HepG2 (cell line): ENCODE measurements at regions not wholly inside any gene's neighbourhood (a gene's known extent, or its start where the extent isn't known, plus 50 kb on each side); places are given as distances from the start of the nearest gene placed in this dataset.
"Not testable (repeated sequence)": the region's sequence is repeated elsewhere in the genome, so short reads cannot be mapped to it uniquely, and the experiment has no call there.

Source experiments
- ATAC-seq: fragments of 200-7000 bp; cut with Tn5 transposase; 3 replicates; pipeline ENCODE4 v1.9.1; 2020; ENCODE audit warnings: mild to moderate bottlenecking, moderate library complexity
- BruUV-seq: library from RNA; stranded (reverse); fragments of 400-500 nt; replicated peaks from 2 replicates; lab custom pipeline; 2021; lab: Mats Ljungman, UMichigan
- CTCF ChIA-PET: fragments of 300-600 bp; formaldehyde crosslinking; extraction: SDS; loops from one replicate; lab custom pipeline; 2021; ENCODE audit warnings: low total read pairs, inconsistent platforms, low intra/inter-chr PET ratio; lab: Yijun Ruan, JAX
- POLR2A ChIA-PET: fragments of 350-600 bp; sonication (Branson Sonifier 250); formaldehyde crosslinking; loops from one replicate; lab custom pipeline; 2020; ENCODE audit warnings: antibody characterized with exemption, inconsistent platforms; lab: Yijun Ruan, JAX
- DNase-seq: peaks from one replicate; pipeline ENCODE4 v3.0.0-alpha.2; 2015; ENCODE audit warnings: low spot score
- FAIRE-seq: peaks from 3 replicates; lab custom pipeline; 2011; peaks lifted over from hg19 to GRCh38; lab: Jason Lieb, UNC
- H2AFZ ChIP-seq: one replicate; pipeline ENCODE4 v1.6.1; 2011; ENCODE audit warnings: low read length, inconsistent platforms
- H3K27ac ChIP-seq: fragments of 300-600 bp; 3 replicates; pipeline ENCODE4 v1.8.0; 2011; ENCODE audit warnings: mixed run types, mild to moderate bottlenecking, mixed read lengths, low read length, inconsistent platforms; ENCODE audit not compliant: insufficient read depth; ENCODE audit errors: extremely low read length
- H3K27me3 ChIP-seq, 2 experiments: fragments of 200-600 bp in 1 of 2; 2 replicates in 1 of 2; 3 replicates in 1 of 2; pipeline versions ENCODE4 v1.6.0 to v1.8.0; 2011; ENCODE audit warnings: low read length in 2 of 2, mild to moderate bottlenecking in 2 of 2, moderate library complexity in 2 of 2, inconsistent platforms in 1 of 2; ENCODE audit not compliant: insufficient read depth in 2 of 2, control insufficient read depth in 1 of 2
- H3K36me3 ChIP-seq, 2 experiments: fragments of 200-600 bp in 1 of 2; replicated peaks in 1 of 2; 2 replicates in 1 of 2; 3 replicates in 1 of 2; pipeline versions ENCODE4 v1.5.1 to v1.8.0; 2011; ENCODE audit warnings: low read length in 2 of 2, inconsistent platforms in 1 of 2; ENCODE audit not compliant: insufficient read depth in 2 of 2, control insufficient read depth in 1 of 2
- H3K4me1 ChIP-seq: 2 replicates; pipeline ENCODE4 v1.5.1; 2012; ENCODE audit warnings: low read length, inconsistent platforms; ENCODE audit not compliant: insufficient read depth
- H3K4me2 ChIP-seq: 2 replicates; pipeline ENCODE4 v1.6.0; 2011; ENCODE audit warnings: low read depth, low read length, inconsistent platforms
- H3K4me3 ChIP-seq, 3 experiments: fragments of 200-600 bp in 1 of 3; sonication (generic), shearing (Covaris generic) in 1 of 3; replicated peaks in 1 of 3; 2 replicates each; pipeline ENCODE4 v1.5.1; 2011 to 2016; ENCODE audit warnings: low read length in 3 of 3, inconsistent platforms in 2 of 3, low read depth in 2 of 3, mild to moderate bottlenecking in 2 of 3, control low read depth in 1 of 3, mixed read lengths in 1 of 3; ENCODE audit not compliant: insufficient read depth in 1 of 3
- H3K79me2 ChIP-seq: one replicate; pipeline ENCODE4 v1.6.1; 2011; ENCODE audit warnings: low read length, inconsistent platforms; ENCODE audit not compliant: insufficient read depth
- H3K9ac ChIP-seq: 2 replicates; pipeline ENCODE4 v1.6.0; 2011; ENCODE audit warnings: mild to moderate bottlenecking, low read depth, low read length, inconsistent platforms; ENCODE audit not compliant: insufficient read depth
- H3K9me3 ChIP-seq: 2 replicates; pipeline ENCODE4 v1.5.1; 2012; ENCODE audit warnings: mild to moderate bottlenecking, low read length
- H4K20me1 ChIP-seq: 2 replicates; pipeline ENCODE4 v1.6.0; 2011; ENCODE audit warnings: inconsistent platforms, mild to moderate bottlenecking, low read length, moderate library complexity; ENCODE audit not compliant: insufficient read depth
- MAFF ChIP-seq: IDR thresholded peaks from 2 replicates; pipeline ENCODE4 v1.6.1; 2011; ENCODE audit warnings: low read depth, low read length, improper control_type of control experiment
- MAFK ChIP-seq, 2 experiments: IDR thresholded peaks in 1 of 2; conservative IDR thresholded peaks in 1 of 2; 2 replicates each; pipeline ENCODE4 v1.6.1; 2011; ENCODE audit warnings: improper control_type of control experiment in 2 of 2, low read length in 2 of 2
- NFYB ChIP-seq: sonication (generic); formaldehyde crosslinking; IDR thresholded peaks from 2 replicates; pipeline ENCODE4 v1.4.0; 2020; ENCODE audit warnings: missing genetic modification reagents
- NFYC ChIP-seq: IDR thresholded peaks from 2 replicates; pipeline ENCODE4 v1.6.1; 2016; ENCODE audit warnings: missing genetic modification reagents, missing compliant biosample characterization
- SRY ChIP-seq: sonication (generic); formaldehyde crosslinking; IDR thresholded peaks from 2 replicates; pipeline ENCODE4 v1.8.0; 2022; ENCODE audit warnings: mild to moderate bottlenecking, missing genetic modification reagents
- TGIF2 ChIP-seq: IDR thresholded peaks from 2 replicates; pipeline ENCODE4 v1.6.1; 2016; ENCODE audit warnings: control low read depth, missing compliant biosample characterization
- WGBS: methylation state at CpG from one replicate; pipeline ENCODE4 v1.1.6; 2017; ENCODE audit warnings: low lambda C conversion rate; 5-methylcytosine and 5-hydroxymethylcytosine counted together
- in situ Hi-C: cut with HindIII; loops from 2 replicates; pipeline ENCODE4 v1.10.0; 2017; ENCODE audit warnings: low pct_unique_long_range_greater_than_20kb; ENCODE audit not compliant: extremely low pct_ligation_motif_present
- intact Hi-C: fragments of 100-400 bp; cut with micrococcal nuclease; formaldehyde crosslinking; loops from one replicate; pipeline ENCODE4 v1.10.0; 2022; ENCODE audit not compliant: unreplicated experiment

DNA sequence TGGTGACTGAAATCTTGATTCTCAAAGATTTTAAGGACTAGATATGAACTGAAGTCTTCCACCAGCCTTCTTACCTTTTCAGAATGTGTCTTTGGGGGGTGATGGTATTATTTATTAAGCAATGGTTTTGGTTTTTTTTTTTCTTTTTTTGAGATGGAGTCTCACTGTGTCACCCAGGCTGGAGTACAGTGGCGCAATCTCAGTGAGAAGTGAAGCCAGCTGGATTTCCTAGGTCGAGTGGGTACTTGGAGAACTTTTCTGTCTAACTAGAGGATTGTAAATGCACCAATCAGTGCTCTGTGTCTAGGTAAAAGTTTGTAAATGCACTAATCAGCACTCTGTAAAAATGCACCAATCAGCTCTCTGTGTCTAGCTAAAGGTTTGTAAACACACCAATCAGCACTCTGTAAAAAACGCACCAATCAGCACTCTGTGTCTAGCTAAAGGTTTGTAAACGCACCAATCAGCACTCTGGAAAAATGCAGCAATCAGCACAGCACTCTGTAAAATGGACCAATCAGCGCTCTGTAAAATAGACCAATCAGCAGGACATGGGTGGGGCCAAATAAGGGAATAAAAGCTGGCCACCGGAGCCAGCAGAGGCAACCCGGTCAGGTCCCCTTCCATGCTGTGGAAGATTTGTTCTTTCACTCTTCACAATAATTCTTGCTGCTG lies 97.1 kb downstream of the COPRS start:
- BruUV-seq, H3K79me2 ChIP-seq, H4K20me1 ChIP-seq, H3K4me1 ChIP-seq, H3K4me3 ChIP-seq, H3K27ac ChIP-seq, in situ Hi-C loops, H3K4me2 ChIP-seq, FAIRE-seq, H3K36me3 ChIP-seq, DNase-seq, POLR2A ChIA-PET, CTCF ChIA-PET, H3K9ac ChIP-seq, ATAC-seq, H2AFZ ChIP-seq, intact Hi-C loops, H3K9me3 ChIP-seq: not testable (repeated sequence)
- peaks cover 0 to 10% of the 10 kb centered on the region in 2 experiments; a peak in 2 of 5 replicates for H3K27me3 ChIP-seq
- 50% methylated on average over 7 of the region's 7 CpGs for WGBS
- TF ChIP-seq MAFF (peak; percentile 11; the same call in 1 of the 2 replicates), NFYC (CRISPR knock-in tag) (peak; percentile 30; the same call in 1 of the 2 replicates), MAFK (conservative IDR thresholded peaks at IDR 0.05 in 1 of 2, IDR thresholded peaks at IDR 0.05 in 1 of 2; ENCODE audit: low read length in 2 of 2) (0 out of 4 replicates have a peak, but pooled peaks of 1 of the 2 experiments have one; percentile 10), NFYB (peak; percentile 54)

DNA sequence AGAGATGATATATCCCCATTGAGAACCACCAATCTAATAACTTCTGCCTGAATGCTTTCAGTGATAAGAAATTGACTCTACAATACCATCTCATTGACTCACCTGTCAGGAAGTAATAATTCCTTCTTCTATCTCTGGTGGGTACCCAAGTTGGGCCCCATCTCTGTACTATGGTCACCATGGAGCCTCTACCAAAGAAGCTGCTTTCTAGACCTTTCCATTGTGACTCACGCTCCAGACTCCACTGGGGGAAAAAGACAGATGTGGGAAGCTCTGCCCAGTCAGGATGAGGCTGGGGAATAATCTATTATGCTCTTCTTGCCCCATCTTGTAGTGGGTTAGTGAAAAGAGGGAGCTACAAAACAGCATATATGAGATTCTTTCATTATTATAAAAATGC lies 100.4 kb downstream of the COPRS start:
- no peak overlapping the region for H2AFZ ChIP-seq
- FAIRE-seq, result no peak
- in situ Hi-C loops, result loop anchor here (10.0 kb wide), 1 partner anchor 56 kb away; no protein-coding TSS in a partner anchor
- POLR2A ChIA-PET, result no interaction called here
- H3K9me3 ChIP-seq, result no peaks in the 10 kb centered on the region
- 8% methylated on average over 1 of the region's 1 CpG for WGBS
- no peak for ATAC-seq
- no TSS peak for BruUV-seq
- H3K79me2 ChIP-seq, result no peaks in the 10 kb centered on the region
- intact Hi-C loops, result loop anchor here (10.0 kb wide), 1 partner anchor 46 kb away; no protein-coding TSS in a partner anchor
- no peak overlapping the region for H3K9ac ChIP-seq
- no peak overlapping the region for H3K27ac ChIP-seq
- no peak overlapping the region for H3K4me2 ChIP-seq
- no peak for DNase-seq
- H3K4me3 ChIP-seq, result no peak overlapping the region
- CTCF ChIA-PET, result no interaction called here
- peaks cover 15% of the 10 kb centered on the region for H3K4me1 ChIP-seq
- H3K36me3 ChIP-seq, result no peaks in the 10 kb centered on the region
- no peaks in the 10 kb centered on the region for H4K20me1 ChIP-seq
- TF ChIP-seq TGIF2 (CRISPR knock-in tag), result no peak
- no peak for TF ChIP-seq SRY (CRISPR knock-in tag)
- peaks cover 0 to 10% of the 10 kb centered on the region in 2 experiments; a peak in 2 of 5 replicates for H3K27me3 ChIP-seq
